Myocyte (in vitro differentiated cells): ENCODE measurements at regions not wholly inside any gene's neighbourhood (a gene's known extent, or its start where the extent isn't known, plus 50 kb on each side); places are given as distances from the start of the nearest gene placed in this dataset.
"Not testable (repeated sequence)": the region's sequence is repeated elsewhere in the genome, so short reads cannot be mapped to it uniquely, and the experiment has no call there.

Experiments
- DNase-seq: peaks from one replicate; pipeline ENCODE4 v3.0.0-alpha.2; 2012; ENCODE audit warnings: low read depth

DNA sequence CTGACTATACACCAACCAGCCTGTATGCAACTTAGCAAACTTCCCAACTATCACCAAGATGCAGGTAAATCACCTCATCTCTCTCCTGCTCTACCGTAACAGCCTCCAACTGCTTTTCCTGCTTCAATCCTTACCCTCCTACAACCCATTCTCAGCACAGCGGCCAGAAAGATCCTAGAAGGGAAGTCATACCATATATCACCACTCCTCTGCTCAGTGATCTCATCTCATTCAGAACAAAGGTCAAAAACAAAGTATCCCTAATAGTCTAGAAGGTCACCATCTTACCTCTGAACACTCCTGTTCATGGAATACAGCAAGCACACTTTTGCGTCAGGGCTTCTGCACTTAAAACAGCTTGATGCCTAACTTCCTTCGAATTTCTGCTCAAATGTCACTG lies 62.2 kb upstream of the RNF38 start:
- no peak for DNase-seq

DNA sequence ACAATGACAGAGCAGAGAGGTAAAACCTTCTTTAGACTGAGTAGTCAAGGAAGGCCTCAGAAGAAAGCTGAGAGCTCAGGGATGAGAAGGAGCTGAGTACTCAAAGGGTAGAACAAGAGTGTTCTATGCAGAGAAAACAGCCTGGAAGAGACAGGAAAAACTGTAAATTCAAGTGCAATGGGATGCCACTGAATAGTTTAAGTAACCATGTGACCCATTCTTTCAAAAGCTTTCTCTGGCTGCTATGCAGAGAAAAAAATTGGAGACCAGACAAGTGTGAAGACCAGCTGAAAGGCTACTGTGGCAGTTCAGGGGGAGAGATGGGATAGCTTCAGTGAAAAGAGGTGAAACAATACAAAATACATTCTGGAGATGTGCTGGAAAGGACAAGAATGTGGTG lies 61.3 kb upstream of the RNF38 start:
- DNase-seq, result peak; percentile 23

DNA sequence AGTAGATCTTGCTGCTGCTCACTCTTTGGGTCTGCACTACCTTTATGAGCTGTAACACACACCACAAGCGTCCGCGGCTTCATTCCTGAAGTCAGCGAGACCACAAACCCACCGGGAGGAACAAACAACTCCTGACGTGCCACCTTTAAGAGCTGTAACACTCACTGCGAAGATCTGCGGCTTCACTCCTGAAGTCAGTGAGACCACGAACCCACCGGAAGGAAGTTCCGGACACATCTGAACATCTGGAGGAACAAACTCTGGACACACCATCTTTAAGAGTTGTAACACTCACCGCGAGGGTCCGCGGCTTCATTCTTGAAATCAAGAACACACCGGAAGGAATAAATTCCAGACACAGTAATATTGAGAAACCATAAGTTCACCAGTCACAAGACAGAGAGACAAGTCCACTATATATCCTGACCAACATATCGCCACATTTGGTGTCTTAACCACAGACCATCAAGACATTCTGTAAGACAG lies 58.4 kb upstream of the RNF38 start:
- not testable (repeated sequence) for DNase-seq

DNA sequence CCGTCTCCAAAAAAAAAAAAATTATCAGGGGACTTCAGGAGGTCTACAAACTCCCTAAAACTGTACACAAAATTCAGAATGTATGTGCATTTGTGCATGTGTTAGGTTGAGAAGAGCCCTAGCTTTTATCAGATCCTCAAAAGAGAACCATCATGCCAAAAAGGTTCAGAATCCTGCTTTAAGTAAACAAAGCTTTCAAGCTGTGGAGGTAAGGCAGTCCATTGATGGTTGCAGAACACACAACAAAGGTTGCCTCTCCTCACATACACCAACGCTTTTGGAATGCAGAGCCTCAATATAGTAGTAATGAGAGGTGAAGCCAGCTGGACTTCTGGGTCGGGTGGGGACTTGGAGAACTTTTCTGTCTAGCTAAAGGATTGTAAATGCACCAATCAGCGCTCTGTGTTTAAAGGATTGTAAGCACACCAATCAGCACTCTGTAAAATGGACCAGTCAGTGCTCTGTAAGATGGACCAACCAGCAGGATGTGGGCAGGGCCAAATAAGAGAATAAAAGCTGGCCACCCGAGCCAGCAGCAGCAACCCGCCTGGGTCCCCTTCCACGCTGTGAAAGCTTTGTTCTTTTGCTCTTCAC lies 57.9 kb upstream of the RNF38 start:
- DNase-seq, result no peak

DNA sequence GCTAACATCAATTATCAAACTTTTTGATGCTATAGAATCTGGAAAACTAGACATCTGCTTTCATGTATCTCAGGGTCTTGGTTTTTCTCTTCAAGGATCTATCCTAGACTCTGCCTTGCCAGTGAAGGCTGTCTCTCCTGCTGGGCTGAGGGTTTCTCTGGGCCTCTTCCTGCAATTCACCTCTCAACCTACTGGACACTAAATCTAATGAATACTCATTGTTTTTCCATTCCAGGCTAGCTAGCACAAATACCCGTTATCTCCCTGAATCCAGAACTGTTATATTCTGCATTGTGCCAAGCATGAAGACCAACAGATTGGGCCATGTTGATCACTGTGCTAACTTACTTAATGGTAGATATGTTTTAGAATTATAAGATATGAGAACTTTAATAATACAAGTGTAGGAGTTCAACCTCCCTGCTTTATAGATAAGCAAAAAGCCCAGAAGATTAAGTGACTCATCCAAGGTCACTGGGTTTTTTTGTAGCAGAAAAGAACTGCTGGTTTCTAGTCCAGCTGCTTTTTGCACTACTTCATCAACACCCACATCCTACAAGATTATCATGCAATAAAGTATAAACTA lies 56.5 kb upstream of the RNF38 start:
- no peak for DNase-seq

DNA sequence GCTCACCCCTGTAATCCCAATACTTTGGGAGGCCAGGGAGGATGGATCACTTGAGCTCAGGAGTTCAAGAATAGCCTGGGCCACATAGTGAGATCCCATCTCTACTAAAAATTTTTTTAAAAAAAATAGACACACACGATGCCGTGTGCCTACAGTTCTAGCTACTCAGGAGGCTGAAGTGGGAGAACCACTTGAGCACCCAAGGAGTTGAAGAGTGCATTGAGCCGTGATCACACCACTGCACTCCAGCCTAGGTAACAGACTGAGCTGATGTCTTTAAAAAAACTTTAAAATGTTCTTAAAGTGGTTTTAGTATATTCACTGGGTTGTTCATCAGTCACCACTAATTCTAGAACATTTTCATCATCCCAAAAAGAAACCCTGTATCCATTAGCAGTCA lies 51.9 kb upstream of the RNF38 start:
- DNase-seq, result no peak

DNA sequence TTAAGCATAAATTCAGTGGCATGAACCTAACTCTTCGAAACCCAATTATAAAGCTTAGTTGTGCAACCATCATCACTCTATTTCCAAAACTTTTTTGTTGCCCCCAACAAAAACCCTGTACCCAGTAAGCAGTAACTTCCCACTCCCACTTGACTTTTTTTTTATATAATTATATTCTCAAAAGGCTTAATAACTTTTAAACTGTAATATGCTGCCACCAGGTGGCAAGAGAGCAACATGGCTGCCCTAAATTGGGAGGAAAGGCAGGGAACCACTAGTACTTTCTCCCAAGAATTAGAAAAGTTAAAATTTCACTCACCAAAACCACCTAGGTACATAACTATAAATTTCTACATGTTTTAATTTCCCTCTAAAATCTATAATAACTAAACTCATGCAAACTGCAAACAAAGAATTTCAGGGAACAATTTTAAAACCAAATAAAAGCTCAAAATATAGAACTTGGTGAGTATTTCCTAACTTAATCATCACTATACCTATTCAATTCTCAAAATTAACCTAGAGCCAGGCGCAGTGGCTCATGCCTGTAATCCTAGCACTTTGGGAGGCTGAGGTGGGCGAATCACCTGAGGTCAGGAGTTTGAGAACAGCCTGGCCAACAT lies 50.2 kb upstream of the RNF38 start:
- peak; percentile 69 for DNase-seq
